Activated naive CD8-positive, alpha-beta T cell (primary cell): ENCODE measurements at regions not wholly inside any gene's neighbourhood (a gene's known extent, or its start where the extent isn't known, plus 50 kb on each side); places are given as distances from the start of the nearest gene placed in this dataset.
A peak's percentile ranks its signal among the peaks of the same experiment; 100 is the strongest.
"Not testable (repeated sequence)": the region's sequence is repeated elsewhere in the genome, so short reads cannot be mapped to it uniquely, and the experiment has no call there.

ENCODE experiments used
- H3K27ac Mint-ChIP-seq: one replicate; pipeline ENCODE4 v1.8.0; 2021; ENCODE audit warnings: mixed read lengths
- H3K27me3 Mint-ChIP-seq: one replicate; pipeline ENCODE4 v1.8.0; 2021; ENCODE audit warnings: mixed read lengths
- H3K36me3 Mint-ChIP-seq: one replicate; pipeline ENCODE4 v1.8.0; 2021; ENCODE audit warnings: mixed read lengths
- H3K4me1 Mint-ChIP-seq: one replicate; pipeline ENCODE4 v1.8.0; 2021; ENCODE audit warnings: low read depth, mixed read lengths
- H3K4me3 Mint-ChIP-seq: one replicate; pipeline ENCODE4 v1.8.0; 2021; ENCODE audit warnings: mild to moderate bottlenecking, mixed read lengths
- H3K9me3 Mint-ChIP-seq: one replicate; pipeline ENCODE4 v1.8.0; 2021; ENCODE audit warnings: low read depth, mixed read lengths

- H3K27me3 Mint-ChIP-seq, result no peaks in the 10 kb centered on the region
- H3K27ac Mint-ChIP-seq, result no peak overlapping the region
- no peaks in the 10 kb centered on the region for H3K4me1 Mint-ChIP-seq
- H3K4me3 Mint-ChIP-seq, result no peak overlapping the region
- no peaks in the 10 kb centered on the region for H3K9me3 Mint-ChIP-seq
- H3K36me3 Mint-ChIP-seq, result no peaks in the 10 kb centered on the region
Observed at GRCh38 chr3:110618512-110619226, 452.9 kb upstream of the NECTIN3 start.

- Mint-ChIP-seq H3K27ac (no peak overlapping the region), H3K4me1 (no peaks in the 10 kb centered on the region), H3K4me3 (no peak overlapping the region), H3K36me3 (no peaks in the 10 kb centered on the region), H3K9me3 (no peaks in the 10 kb centered on the region), H3K27me3 (no peaks in the 10 kb centered on the region)
Observed at GRCh38 chr3:110620118-110620517, 451.5 kb upstream of the NECTIN3 start.

DNA sequence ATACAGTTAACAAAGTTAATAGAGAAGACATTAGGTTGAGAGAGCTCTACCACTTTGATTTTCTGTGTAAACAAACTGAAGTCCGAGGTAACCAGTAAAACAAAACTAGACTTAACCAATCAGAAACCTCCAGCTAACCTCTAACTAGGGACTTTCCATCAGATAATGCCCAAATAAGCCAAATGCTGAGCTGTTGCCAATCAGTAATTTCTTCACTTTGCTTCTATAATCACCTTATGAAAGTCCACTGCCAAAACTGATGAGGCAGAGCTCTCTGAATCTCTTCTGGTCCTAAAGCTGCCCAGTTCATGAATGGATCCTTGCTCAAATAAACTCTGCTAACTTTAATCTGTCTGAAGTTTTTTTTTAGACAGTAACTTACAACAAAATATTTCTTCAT lies 448.0 kb upstream of the NECTIN3 start:
- no peaks in the 10 kb centered on the region for H3K9me3 Mint-ChIP-seq
- no peak overlapping the region for H3K27ac Mint-ChIP-seq
- no peak overlapping the region for H3K4me3 Mint-ChIP-seq
- peaks cover 18% of the 10 kb centered on the region for H3K4me1 Mint-ChIP-seq
- no peaks in the 10 kb centered on the region for H3K27me3 Mint-ChIP-seq
- no peaks in the 10 kb centered on the region for H3K36me3 Mint-ChIP-seq

GRCh38 chr3:110624576-110624975 lies 447.0 kb upstream of the NECTIN3 start:
- peaks cover 22% of the 10 kb centered on the region for H3K4me1 Mint-ChIP-seq
- H3K36me3 Mint-ChIP-seq, result no peaks in the 10 kb centered on the region
- H3K27me3 Mint-ChIP-seq, result no peaks in the 10 kb centered on the region
- H3K9me3 Mint-ChIP-seq, result no peaks in the 10 kb centered on the region
- no peak overlapping the region for H3K27ac Mint-ChIP-seq
- no peak overlapping the region for H3K4me3 Mint-ChIP-seq

GRCh38 chr3:110625201-110625747 lies 446.3 kb upstream of the NECTIN3 start:
- H3K27ac Mint-ChIP-seq, result no peak overlapping the region
- H3K27me3 Mint-ChIP-seq, result no peaks in the 10 kb centered on the region
- no peaks in the 10 kb centered on the region for H3K36me3 Mint-ChIP-seq
- H3K9me3 Mint-ChIP-seq, result no peaks in the 10 kb centered on the region
- peaks cover 22% of the 10 kb centered on the region for H3K4me1 Mint-ChIP-seq
- H3K4me3 Mint-ChIP-seq, result no peak overlapping the region

- H3K36me3 Mint-ChIP-seq, H3K27ac Mint-ChIP-seq, H3K9me3 Mint-ChIP-seq, H3K27me3 Mint-ChIP-seq: not testable (repeated sequence)
- H3K4me1 Mint-ChIP-seq, result peaks cover 22% of the 10 kb centered on the region
- peak overlapping the region; percentile 65 for H3K4me3 Mint-ChIP-seq
Observed at GRCh38 chr3:110626652-110627111, 444.9 kb upstream of the NECTIN3 start.

- no peak overlapping the region for H3K27ac Mint-ChIP-seq
- no peaks in the 10 kb centered on the region for H3K27me3 Mint-ChIP-seq
- H3K9me3 Mint-ChIP-seq, result no peaks in the 10 kb centered on the region
- no peaks in the 10 kb centered on the region for H3K36me3 Mint-ChIP-seq
- no peak overlapping the region for H3K4me3 Mint-ChIP-seq
- H3K4me1 Mint-ChIP-seq, result peaks cover 22% of the 10 kb centered on the region
Observed at GRCh38 chr3:110628650-110629301, 442.8 kb upstream of the NECTIN3 start.

GRCh38 chr3:110629917-110630316 lies 441.7 kb upstream of the NECTIN3 start:
- H3K27me3 Mint-ChIP-seq, result no peaks in the 10 kb centered on the region
- H3K36me3 Mint-ChIP-seq, result no peaks in the 10 kb centered on the region
- H3K4me1 Mint-ChIP-seq, result peaks cover 22% of the 10 kb centered on the region

DNA sequence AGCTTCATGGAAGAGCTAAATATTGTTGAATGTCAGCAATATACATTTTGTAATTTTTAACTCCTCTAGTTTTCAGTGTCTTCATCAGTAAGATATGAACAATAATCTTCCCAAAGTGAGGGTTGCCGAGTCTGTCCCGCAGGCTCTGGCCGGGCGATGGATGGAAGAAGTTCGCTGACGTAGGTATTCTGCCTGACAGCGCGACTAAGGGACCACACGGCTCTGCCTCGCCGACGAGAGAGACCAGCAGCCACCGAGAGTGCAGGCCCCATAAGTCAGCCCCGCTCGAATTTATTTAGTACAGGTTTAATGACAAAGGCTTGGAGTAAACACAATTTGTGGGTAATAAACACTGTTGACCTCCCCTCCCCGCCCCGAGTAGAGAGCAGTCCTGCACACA lies 427.4 kb upstream of the NECTIN3 start:
- Mint-ChIP-seq H3K27me3 (no peaks in the 10 kb centered on the region), H3K4me3 (no peak overlapping the region), H3K4me1 (peaks cover under 1% of the 10 kb centered on the region), H3K36me3 (no peaks in the 10 kb centered on the region), H3K27ac (no peak overlapping the region), H3K9me3 (no peaks in the 10 kb centered on the region)

More at GRCh38 chr3:110629917-110630316, 441.7 kb upstream of the NECTIN3 start:
- Mint-ChIP-seq H3K27ac (no peak overlapping the region), H3K9me3 (no peaks in the 10 kb centered on the region), H3K4me3 (no peak overlapping the region)

- no peaks in the 10 kb centered on the region for H3K36me3 Mint-ChIP-seq
- peaks cover 2% of the 10 kb centered on the region for H3K4me1 Mint-ChIP-seq
- no peak overlapping the region for H3K27ac Mint-ChIP-seq
- no peaks in the 10 kb centered on the region for H3K9me3 Mint-ChIP-seq
- no peak overlapping the region for H3K4me3 Mint-ChIP-seq
- H3K27me3 Mint-ChIP-seq, result no peaks in the 10 kb centered on the region
Observed at GRCh38 chr3:110646055-110646454, 425.6 kb upstream of the NECTIN3 start.

- Mint-ChIP-seq H3K27ac (no peak overlapping the region), H3K4me3 (no peak overlapping the region), H3K9me3 (no peaks in the 10 kb centered on the region), H3K27me3 (no peaks in the 10 kb centered on the region), H3K4me1 (peaks cover 2% of the 10 kb centered on the region), H3K36me3 (no peaks in the 10 kb centered on the region)
Observed at GRCh38 chr3:110646496-110646895, 425.1 kb upstream of the NECTIN3 start.

DNA sequence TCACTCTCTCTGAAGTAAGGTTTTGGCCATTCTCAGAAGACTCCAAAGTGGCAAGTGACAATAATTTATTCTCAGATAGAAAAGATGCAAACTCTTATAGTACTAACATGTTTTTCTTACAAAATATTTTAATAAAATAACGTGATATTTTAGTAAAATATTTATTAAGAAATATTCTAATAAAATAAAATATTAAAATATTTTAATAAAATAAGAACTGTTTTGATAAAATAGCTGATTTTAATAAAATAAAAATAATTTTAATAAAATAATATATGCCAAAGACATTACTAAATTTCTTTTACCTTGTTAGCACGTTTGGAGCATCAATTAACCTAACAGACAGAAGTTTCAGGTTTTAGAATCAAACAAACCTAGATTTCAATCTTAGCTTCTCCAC lies 424.0 kb upstream of the NECTIN3 start:
- no peak overlapping the region for H3K4me3 Mint-ChIP-seq

GRCh38 chr3:110650741-110651140 lies 420.9 kb upstream of the NECTIN3 start:
- Mint-ChIP-seq H3K27me3 (no peaks in the 10 kb centered on the region), H3K9me3 (no peaks in the 10 kb centered on the region), H3K36me3 (no peaks in the 10 kb centered on the region), H3K4me1 (peaks cover 2% of the 10 kb centered on the region), H3K27ac (no peak overlapping the region), H3K4me3 (no peak overlapping the region)

More for the DNA sequence above, 424.0 kb upstream of the NECTIN3 start:
- Mint-ChIP-seq H3K27me3 (no peaks in the 10 kb centered on the region), H3K9me3 (no peaks in the 10 kb centered on the region), H3K27ac (no peak overlapping the region), H3K36me3 (no peaks in the 10 kb centered on the region), H3K4me1 (peaks cover 2% of the 10 kb centered on the region)

- Mint-ChIP-seq H3K9me3 (no peaks in the 10 kb centered on the region), H3K36me3 (no peaks in the 10 kb centered on the region), H3K4me1 (no peaks in the 10 kb centered on the region), H3K27ac (no peak overlapping the region), H3K27me3 (no peaks in the 10 kb centered on the region), H3K4me3 (no peak overlapping the region)
Observed at GRCh38 chr3:110654843-110655502, 416.6 kb upstream of the NECTIN3 start.

GRCh38 chr3:110656394-110657025 lies 415.1 kb upstream of the NECTIN3 start:
- H3K27me3 Mint-ChIP-seq, result no peaks in the 10 kb centered on the region
- H3K9me3 Mint-ChIP-seq, result no peaks in the 10 kb centered on the region
- H3K4me3 Mint-ChIP-seq, result no peak overlapping the region
- H3K4me1 Mint-ChIP-seq, result no peaks in the 10 kb centered on the region
- H3K36me3 Mint-ChIP-seq, result no peaks in the 10 kb centered on the region
- H3K27ac Mint-ChIP-seq, result no peak overlapping the region
